ENCODE measurements at regions not wholly inside any gene's neighbourhood (a gene's known extent, or its start where the extent isn't known, plus 50 kb on each side); places are given as distances from the start of the nearest gene placed in this dataset.

- DNase-seq (no peak), ATAC-seq (replicated peaks) (no peak)
- no peaks in the 10 kb centered on the region for H3K36me3 Mint-ChIP-seq
- peaks cover 0 to 4% of the 10 kb centered on the region in 2 donors for H3K27me3 Mint-ChIP-seq
- H3K27ac Mint-ChIP-seq = no peak overlapping the region
- H3K4me1 Mint-ChIP-seq = no peaks in the 10 kb centered on the region
- H3K9me3 Mint-ChIP-seq = peaks cover 3 to 10% of the 10 kb centered on the region in 2 donors
- no peak overlapping the region for H3K4me3 Mint-ChIP-seq
Measured at GRCh38 chr12:106001105-106001836, 137.5 kb downstream of the NUAK1 start.

GRCh38 chr12:106001837-106002218, 136.9 kb downstream of the NUAK1 start:
- ATAC-seq (replicated peaks) = no peak
- H3K4me3 Mint-ChIP-seq = no peak overlapping the region

GRCh38 chr12:106003297-106003696, 135.5 kb downstream of the NUAK1 start:
- peaks cover 3 to 10% of the 10 kb centered on the region in 2 donors for H3K9me3 Mint-ChIP-seq
- ATAC-seq (replicated peaks) (no peak), DNase-seq (no peak)
- H3K4me1 Mint-ChIP-seq = no peaks in the 10 kb centered on the region
- no peaks in the 10 kb centered on the region for H3K36me3 Mint-ChIP-seq
- H3K4me3 Mint-ChIP-seq = no peak overlapping the region
- no peak overlapping the region for H3K27ac Mint-ChIP-seq
- H3K27me3 Mint-ChIP-seq = peaks cover 0 to 11% of the 10 kb centered on the region in 2 donors

More at GRCh38 chr12:106001837-106002218, 136.9 kb downstream of the NUAK1 start:
- H3K27me3 Mint-ChIP-seq = peaks cover 0 to 4% of the 10 kb centered on the region in 2 donors
- no peaks in the 10 kb centered on the region for H3K4me1 Mint-ChIP-seq
- no peaks in the 10 kb centered on the region for H3K36me3 Mint-ChIP-seq
- H3K27ac Mint-ChIP-seq = no peak overlapping the region
- DNase-seq = no peak
- peaks cover 3 to 10% of the 10 kb centered on the region in 2 donors for H3K9me3 Mint-ChIP-seq

DNA sequence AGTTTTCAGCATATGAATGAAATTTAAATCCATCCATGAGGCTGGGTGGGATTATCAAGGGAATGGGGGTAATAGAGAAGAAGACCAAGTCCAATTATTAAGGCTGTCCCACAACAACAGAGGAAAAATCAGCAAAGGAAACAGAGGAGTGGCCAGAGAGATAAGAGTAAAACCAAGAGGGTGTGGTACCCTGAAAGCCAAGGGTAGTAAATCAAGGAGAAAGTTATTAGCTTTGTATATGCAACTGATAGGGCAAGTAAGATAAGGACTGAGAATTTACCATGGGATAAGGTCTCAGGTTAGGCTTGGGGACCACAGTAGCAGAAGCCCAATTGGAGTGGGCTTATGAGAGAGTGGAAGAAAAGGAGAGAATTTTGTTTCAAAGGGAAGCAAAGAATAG, 134.5 kb downstream of the NUAK1 start:
- Mint-ChIP-seq H3K27ac (no peak overlapping the region), H3K4me3 (no peak overlapping the region), H3K27me3 (peaks cover 0 to 14% of the 10 kb centered on the region in 2 donors), H3K36me3 (no peaks in the 10 kb centered on the region), H3K4me1 (no peaks in the 10 kb centered on the region), H3K9me3 (peaks cover 3 to 10% of the 10 kb centered on the region in 2 donors)
- no peak for DNase-seq
- no peak for ATAC-seq (replicated peaks)

DNA sequence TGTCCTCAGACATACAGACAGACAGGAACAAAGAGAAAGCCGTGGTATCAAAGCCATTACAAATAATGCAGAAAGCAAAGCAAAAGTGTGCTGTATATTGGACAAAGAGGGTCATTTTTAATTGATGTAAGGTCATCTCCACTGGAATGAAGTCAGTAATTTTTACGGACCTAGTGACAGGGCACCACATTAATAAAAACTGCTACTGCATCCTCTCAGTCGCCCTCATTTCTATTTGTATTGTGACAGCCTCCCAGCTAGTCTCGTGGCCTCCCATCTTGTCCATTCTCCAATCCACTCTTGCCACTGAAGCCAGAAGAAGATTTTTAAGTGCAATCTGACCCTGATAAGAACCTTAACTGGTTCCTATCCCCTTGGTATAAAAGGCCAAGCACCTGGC, 132.4 kb downstream of the NUAK1 start:
- Mint-ChIP-seq H3K27me3 (peaks cover 0 to 14% of the 10 kb centered on the region in 2 donors), H3K27ac (no peak overlapping the region), H3K4me3 (no peak overlapping the region), H3K9me3 (peaks cover 3 to 10% of the 10 kb centered on the region in 2 donors), H3K36me3 (no peaks in the 10 kb centered on the region), H3K4me1 (no peaks in the 10 kb centered on the region)
- ATAC-seq (replicated peaks) (no peak), DNase-seq (no peak)

DNA sequence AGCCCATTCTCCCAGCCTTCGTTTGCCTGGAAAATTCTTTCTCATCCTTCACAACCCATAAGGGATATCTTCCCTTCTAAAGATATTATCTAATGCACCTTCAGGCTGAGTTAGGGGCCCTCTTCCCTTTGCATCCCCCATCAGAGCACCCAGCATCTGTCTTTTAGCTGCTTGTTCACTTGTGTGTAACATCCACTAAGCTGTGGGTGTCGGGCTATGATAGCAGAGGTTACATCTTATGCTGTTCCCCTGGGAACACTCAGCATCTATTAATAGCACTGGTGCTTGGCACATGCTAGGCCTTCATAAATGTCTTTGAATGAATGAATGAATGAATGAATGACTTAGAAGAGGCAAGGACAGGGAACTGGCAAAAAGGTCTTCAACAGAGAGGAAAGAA, 131.8 kb downstream of the NUAK1 start:
- Mint-ChIP-seq H3K9me3 (peaks cover 3 to 10% of the 10 kb centered on the region in 2 donors), H3K4me1 (no peaks in the 10 kb centered on the region), H3K27me3 (peaks cover 0 to 14% of the 10 kb centered on the region in 2 donors), H3K27ac (no peak overlapping the region), H3K36me3 (no peaks in the 10 kb centered on the region), H3K4me3 (no peak overlapping the region)
- no peak for ATAC-seq (replicated peaks)
- DNase-seq = no peak

- ATAC-seq (replicated peaks) = no peak
Measured at GRCh38 chr12:106010741-106011140, 128.0 kb downstream of the NUAK1 start.

More at GRCh38 chr12:106010741-106011140, 128.0 kb downstream of the NUAK1 start:
- Mint-ChIP-seq H3K27me3 (peaks cover 6 to 14% of the 10 kb centered on the region in 2 donors), H3K36me3 (no peaks in the 10 kb centered on the region), H3K9me3 (peaks cover 0 to 6% of the 10 kb centered on the region in 2 donors), H3K4me3 (no peak overlapping the region), H3K27ac (no peak overlapping the region), H3K4me1 (no peaks in the 10 kb centered on the region)
- no peak for DNase-seq
